IMR-90 (cell line): ENCODE measurements at regions not wholly inside any gene's neighbourhood (a gene's known extent, or its start where the extent isn't known, plus 50 kb on each side); places are given as distances from the start of the nearest gene placed in this dataset.

Experiments
- MAZ ChIP-seq: IDR thresholded peaks from 2 replicates; pipeline ENCODE4 v1.6.1; 2012; ENCODE audit warnings: low read depth, mild to moderate bottlenecking, low read length, improper control_type of control experiment, moderate library complexity, borderline replicate concordance
- RCOR1 ChIP-seq: IDR thresholded peaks from 2 replicates; pipeline ENCODE4 v1.6.1; 2012; ENCODE audit warnings: mild to moderate bottlenecking, low read length, improper control_type of control experiment; ENCODE audit not compliant: insufficient replicate concordance
- TF ChIP-seq, protein P1 (sequence below): conservative IDR thresholded peaks from 2 replicates; pipeline ENCODE4 v1.5.1; 2012; ENCODE audit warnings: mild to moderate bottlenecking, low read depth, low read length, improper control_type of control experiment

DNA sequence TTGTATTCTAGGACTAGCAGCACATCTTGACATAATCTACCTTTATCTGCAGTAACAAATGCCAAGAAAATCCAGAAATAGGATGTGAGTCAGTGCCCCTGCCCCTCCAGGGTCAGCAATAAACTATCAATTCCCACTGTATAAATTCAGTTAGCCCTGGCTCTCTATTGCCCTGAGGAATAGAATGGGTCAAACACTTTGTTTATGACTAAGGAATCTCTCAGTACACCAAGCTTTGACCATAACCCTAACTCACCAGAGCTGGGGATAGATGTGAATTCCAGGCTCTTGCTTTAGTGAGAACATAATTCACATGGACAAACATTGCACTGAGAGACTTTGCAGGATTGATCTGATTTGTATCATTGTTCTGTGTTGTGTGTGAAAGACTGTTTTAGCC is 82.3 kb downstream of the CXXC4 start:
- TF ChIP-seq, protein P1, sequence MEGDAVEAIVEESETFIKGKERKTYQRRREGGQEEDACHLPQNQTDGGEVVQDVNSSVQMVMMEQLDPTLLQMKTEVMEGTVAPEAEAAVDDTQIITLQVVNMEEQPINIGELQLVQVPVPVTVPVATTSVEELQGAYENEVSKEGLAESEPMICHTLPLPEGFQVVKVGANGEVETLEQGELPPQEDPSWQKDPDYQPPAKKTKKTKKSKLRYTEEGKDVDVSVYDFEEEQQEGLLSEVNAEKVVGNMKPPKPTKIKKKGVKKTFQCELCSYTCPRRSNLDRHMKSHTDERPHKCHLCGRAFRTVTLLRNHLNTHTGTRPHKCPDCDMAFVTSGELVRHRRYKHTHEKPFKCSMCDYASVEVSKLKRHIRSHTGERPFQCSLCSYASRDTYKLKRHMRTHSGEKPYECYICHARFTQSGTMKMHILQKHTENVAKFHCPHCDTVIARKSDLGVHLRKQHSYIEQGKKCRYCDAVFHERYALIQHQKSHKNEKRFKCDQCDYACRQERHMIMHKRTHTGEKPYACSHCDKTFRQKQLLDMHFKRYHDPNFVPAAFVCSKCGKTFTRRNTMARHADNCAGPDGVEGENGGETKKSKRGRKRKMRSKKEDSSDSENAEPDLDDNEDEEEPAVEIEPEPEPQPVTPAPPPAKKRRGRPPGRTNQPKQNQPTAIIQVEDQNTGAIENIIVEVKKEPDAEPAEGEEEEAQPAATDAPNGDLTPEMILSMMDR, result no peak
- TF ChIP-seq RCOR1 (no peak), MAZ (no peak)
